ENCODE measurements at regions not wholly inside any gene's neighbourhood (a gene's known extent, or its start where the extent isn't known, plus 50 kb on each side); places are given as distances from the start of the nearest gene placed in this dataset.

DNA sequence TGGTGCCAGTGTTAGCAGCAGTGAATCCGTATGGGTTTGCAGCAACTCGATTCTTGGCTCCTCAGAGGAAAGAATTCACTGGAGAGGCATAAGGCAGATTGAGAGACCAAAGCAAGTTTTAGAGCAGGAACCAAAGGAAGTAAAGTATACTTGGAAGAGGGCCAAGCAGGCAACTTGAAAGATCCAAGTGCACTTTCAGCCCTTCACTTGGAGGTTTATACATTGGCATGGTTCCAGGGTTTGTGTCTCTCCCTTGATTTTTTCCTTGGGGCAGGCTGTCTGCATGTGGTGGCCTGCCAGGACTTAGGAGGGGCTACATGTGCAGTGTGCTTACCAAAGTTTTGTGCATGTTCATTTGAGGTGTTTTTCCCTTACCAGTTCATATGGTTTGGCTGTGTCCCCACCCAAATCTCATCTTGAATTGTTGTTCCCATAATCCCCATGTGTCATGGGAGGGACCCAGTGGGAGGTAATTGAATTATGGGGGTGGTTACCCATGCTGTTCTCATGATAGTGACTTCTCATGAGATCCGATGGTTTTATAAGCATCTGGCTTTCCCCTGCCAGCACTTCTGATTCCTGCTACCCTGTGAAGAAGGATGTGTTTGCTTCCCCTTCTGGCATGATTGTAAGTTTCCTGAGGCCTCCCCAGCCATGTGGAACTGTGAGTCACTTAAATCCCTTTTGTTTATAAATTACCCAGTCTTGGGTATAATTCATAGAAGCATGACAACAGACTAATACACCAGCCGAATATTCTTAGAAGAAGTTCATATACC is 86.2 kb upstream of the TSPAN5 start:
- CTCF ChIA-PET, result interaction anchor here (1.2 kb wide), 1 partner anchor 277 kb away, joined by 3 read pairs; no protein-coding TSS in a partner anchor
- DNase-seq, result no peak
- Mint-ChIP-seq H3K27me3 (no peaks in the 10 kb centered on the region), H3K4me3 (no peak overlapping the region), H3K4me1 (no peaks in the 10 kb centered on the region), H3K9me3 (no peaks in the 10 kb centered on the region), H3K36me3 (ENCODE audit: low read depth) (no peaks in the 10 kb centered on the region), H3K27ac (no peak overlapping the region)
- TF ChIP-seq, protein P1, sequence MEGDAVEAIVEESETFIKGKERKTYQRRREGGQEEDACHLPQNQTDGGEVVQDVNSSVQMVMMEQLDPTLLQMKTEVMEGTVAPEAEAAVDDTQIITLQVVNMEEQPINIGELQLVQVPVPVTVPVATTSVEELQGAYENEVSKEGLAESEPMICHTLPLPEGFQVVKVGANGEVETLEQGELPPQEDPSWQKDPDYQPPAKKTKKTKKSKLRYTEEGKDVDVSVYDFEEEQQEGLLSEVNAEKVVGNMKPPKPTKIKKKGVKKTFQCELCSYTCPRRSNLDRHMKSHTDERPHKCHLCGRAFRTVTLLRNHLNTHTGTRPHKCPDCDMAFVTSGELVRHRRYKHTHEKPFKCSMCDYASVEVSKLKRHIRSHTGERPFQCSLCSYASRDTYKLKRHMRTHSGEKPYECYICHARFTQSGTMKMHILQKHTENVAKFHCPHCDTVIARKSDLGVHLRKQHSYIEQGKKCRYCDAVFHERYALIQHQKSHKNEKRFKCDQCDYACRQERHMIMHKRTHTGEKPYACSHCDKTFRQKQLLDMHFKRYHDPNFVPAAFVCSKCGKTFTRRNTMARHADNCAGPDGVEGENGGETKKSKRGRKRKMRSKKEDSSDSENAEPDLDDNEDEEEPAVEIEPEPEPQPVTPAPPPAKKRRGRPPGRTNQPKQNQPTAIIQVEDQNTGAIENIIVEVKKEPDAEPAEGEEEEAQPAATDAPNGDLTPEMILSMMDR (IDR thresholded peaks at IDR 0.05), result no peak
- POLR2A ChIA-PET, result interaction anchor here (0.6 kb wide), 1 partner anchor 184 kb away, joined by 4 read pairs; the partner anchor contains the start of gene EIF4E
- intact Hi-C loops (cut with micrococcal nuclease), result no loop called here
- ATAC-seq (ENCODE audit: low read depth), result no peak

DNA sequence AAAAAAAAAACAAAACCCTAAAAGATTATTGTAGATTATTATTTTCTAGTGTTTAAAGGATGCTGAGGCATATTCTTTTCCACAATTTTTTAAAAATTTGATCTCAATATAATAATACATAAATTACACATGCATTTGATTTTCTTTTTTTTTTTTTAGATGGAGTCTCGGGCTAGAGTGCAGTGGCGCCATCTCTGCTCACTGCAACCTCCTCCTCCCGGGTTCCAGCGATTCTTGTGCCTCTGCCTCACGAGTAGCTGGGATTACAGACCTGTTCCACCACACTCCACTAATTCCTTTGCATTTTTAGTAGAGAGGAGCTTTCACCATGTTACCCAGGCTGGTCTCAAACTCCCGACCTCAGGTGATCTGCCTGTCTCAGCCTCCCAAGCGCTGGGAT is 83.5 kb upstream of the TSPAN5 start:
- H3K27me3 Mint-ChIP-seq, result no peaks in the 10 kb centered on the region
- ATAC-seq (ENCODE audit: low read depth) (no peak), DNase-seq (no peak)
- TF ChIP-seq, protein P1 (IDR thresholded peaks at IDR 0.05), result no peak
- H3K4me3 Mint-ChIP-seq, result no peak overlapping the region
- H3K9me3 Mint-ChIP-seq, result peaks cover 7% of the 10 kb centered on the region
- ChIA-PET CTCF (no interaction called here), POLR2A (no interaction called here)
- H3K4me1 Mint-ChIP-seq, result no peaks in the 10 kb centered on the region
- intact Hi-C loops (cut with micrococcal nuclease), result no loop called here
- H3K36me3 Mint-ChIP-seq (ENCODE audit: low read depth), result no peaks in the 10 kb centered on the region
- no peak overlapping the region for H3K27ac Mint-ChIP-seq

DNA sequence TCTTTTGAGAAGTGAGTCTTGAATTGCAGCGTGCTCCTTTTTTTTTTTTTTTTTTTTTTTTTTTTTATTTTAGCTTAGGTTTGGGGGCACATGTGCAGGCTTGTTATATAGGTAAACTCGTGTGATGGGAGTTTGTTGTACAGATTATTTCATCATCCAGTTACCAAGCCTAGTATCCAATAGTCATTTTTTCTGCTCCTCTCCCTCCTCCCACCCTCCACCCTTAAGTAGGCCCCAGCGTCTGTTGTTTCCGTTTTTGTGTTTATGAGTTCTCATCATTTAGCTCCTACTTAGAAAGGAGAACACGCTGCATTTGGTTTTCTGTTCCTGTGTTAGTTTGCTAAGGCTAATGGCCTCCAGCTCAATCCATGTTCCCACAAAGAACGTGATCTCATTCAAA is 81.3 kb upstream of the TSPAN5 start:
- Mint-ChIP-seq H3K27me3 (no peaks in the 10 kb centered on the region), H3K4me3 (no peak overlapping the region), H3K9me3 (peaks cover 7% of the 10 kb centered on the region), H3K27ac (no peak overlapping the region), H3K36me3 (ENCODE audit: low read depth) (no peaks in the 10 kb centered on the region), H3K4me1 (no peaks in the 10 kb centered on the region)
- DNase-seq (no peak), ATAC-seq (ENCODE audit: low read depth) (no peak)
- intact Hi-C loops (cut with micrococcal nuclease), result no loop called here
- ChIA-PET CTCF (no interaction called here), POLR2A (no interaction called here)
- TF ChIP-seq, protein P1 (IDR thresholded peaks at IDR 0.05), result no peak

DNA sequence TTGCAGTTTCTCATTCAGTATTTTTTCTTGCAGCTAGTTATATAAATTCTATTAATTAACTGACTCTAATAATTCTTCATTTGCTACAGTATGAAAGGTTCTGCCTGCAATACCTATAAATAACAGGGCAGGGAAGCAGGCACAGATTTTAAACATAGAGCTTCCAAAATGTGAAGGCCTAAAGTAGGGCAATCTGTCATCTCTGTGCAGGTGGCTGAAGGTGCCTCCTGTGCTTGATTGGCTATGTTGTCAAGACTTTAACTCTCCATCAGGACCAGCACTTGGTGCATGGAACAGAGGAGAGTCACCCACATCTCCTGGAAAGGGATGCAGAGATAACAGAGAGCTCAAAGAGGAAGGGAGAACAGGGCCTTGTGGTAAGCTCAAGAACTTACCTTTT is 75.2 kb upstream of the TSPAN5 start:
- ChIA-PET CTCF (no interaction called here), POLR2A (no interaction called here)
- TF ChIP-seq, protein P1 (IDR thresholded peaks at IDR 0.05), result no peak
- DNase-seq (no peak), ATAC-seq (ENCODE audit: low read depth) (no peak)
- Mint-ChIP-seq H3K4me3 (no peak overlapping the region), H3K27ac (no peak overlapping the region), H3K9me3 (peaks cover 7% of the 10 kb centered on the region), H3K27me3 (no peaks in the 10 kb centered on the region), H3K4me1 (no peaks in the 10 kb centered on the region), H3K36me3 (ENCODE audit: low read depth) (no peaks in the 10 kb centered on the region)
- intact Hi-C loops (cut with micrococcal nuclease), result no loop called here

DNA sequence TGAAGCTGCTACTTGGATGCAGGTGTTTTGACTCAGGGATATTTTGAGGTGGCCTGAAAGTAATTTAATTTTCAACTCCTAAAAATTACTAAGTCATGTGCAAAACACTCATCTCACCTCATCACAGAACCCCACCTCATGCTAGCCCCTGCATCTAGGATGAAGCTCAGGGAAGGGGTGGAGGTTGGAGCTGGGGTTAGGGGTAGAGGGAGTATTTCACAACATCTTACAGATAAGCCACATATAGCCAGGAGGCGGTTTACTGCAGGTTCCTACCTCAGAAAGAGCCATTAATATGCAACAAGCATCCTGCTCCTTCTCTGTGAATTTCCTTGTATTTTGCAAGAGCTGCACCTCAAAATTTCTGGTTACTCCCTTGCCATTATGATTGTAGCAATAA is 70.5 kb upstream of the TSPAN5 start:
- no peak overlapping the region for H3K27ac Mint-ChIP-seq
- no peaks in the 10 kb centered on the region for H3K4me1 Mint-ChIP-seq
- peaks cover 5% of the 10 kb centered on the region for H3K27me3 Mint-ChIP-seq
- POLR2A ChIA-PET, result no interaction called here
- DNase-seq, result no peak
- H3K9me3 Mint-ChIP-seq, result peaks cover 11% of the 10 kb centered on the region
- no peaks in the 10 kb centered on the region for H3K36me3 Mint-ChIP-seq (ENCODE audit: low read depth)
- CTCF ChIA-PET, result no interaction called here
- no peak overlapping the region for H3K4me3 Mint-ChIP-seq
- intact Hi-C loops (cut with micrococcal nuclease), result no loop called here
- TF ChIP-seq, protein P1 (IDR thresholded peaks at IDR 0.05), result no peak
- ATAC-seq (ENCODE audit: low read depth), result no peak

All from activated B cell treated with CpG ODN at 0.5 μM for 24 hours (primary cell).